OCI-LY7 (cell line): ENCODE measurements at regions not wholly inside any gene's neighbourhood (a gene's known extent, or its start where the extent isn't known, plus 50 kb on each side); places are given as distances from the start of the nearest gene placed in this dataset.

Experiments used
- CTCF ChIP-seq: fragments of 200-600 bp; sonication (generic); conservative IDR thresholded peaks from 2 replicates; pipeline ENCODE4 v1.5.1; 2014; ENCODE audit warnings: mild to moderate bottlenecking, antibody characterized with exemption, low read length, moderate library complexity, mixed read lengths
- EZH2phosphoT487 ChIP-seq: fragments of 200-600 bp; sonication (generic); IDR thresholded peaks from 2 replicates; pipeline ENCODE4 v1.6.1; 2018; ENCODE audit warnings: low read depth, borderline replicate concordance, mild to moderate bottlenecking, mixed run types, antibody characterized with exemption, low read length, moderate library complexity, mixed read lengths

GRCh38 chr14:97153527-97153926, 356.3 kb downstream of the VRK1 start:
- TF ChIP-seq CTCF: no peak
- TF ChIP-seq EZH2phosphoT487: no peak
